IMR-90 (cell line): ENCODE measurements at regions not wholly inside any gene's neighbourhood (a gene's known extent, or its start where the extent isn't known, plus 50 kb on each side); places are given as distances from the start of the nearest gene placed in this dataset.

Experiments used
- BHLHE40 ChIP-seq: fragments of 150-350 bp; IDR thresholded peaks from 2 replicates; pipeline ENCODE4 v1.6.1; 2016; ENCODE audit warnings: mild to moderate bottlenecking, low read depth, low read length
- CEBPB ChIP-seq: IDR thresholded peaks from 2 replicates; pipeline ENCODE4 v1.6.1; 2012; ENCODE audit warnings: low read depth, low read length, improper control_type of control experiment
- CTCF ChIP-seq: conservative IDR thresholded peaks from 2 replicates; pipeline ENCODE4 v1.5.1; 2012; ENCODE audit warnings: mild to moderate bottlenecking, low read depth, low read length, improper control_type of control experiment
- ELK1 ChIP-seq: fragments of 150-350 bp; IDR thresholded peaks from 2 replicates; pipeline ENCODE4 v1.6.1; 2016; ENCODE audit warnings: low read depth, mild to moderate bottlenecking, low read length, moderate library complexity, borderline replicate concordance
- MAZ ChIP-seq: IDR thresholded peaks from 2 replicates; pipeline ENCODE4 v1.6.1; 2012; ENCODE audit warnings: low read depth, mild to moderate bottlenecking, low read length, improper control_type of control experiment, moderate library complexity, borderline replicate concordance
- MXI1 ChIP-seq: IDR thresholded peaks from 2 replicates; pipeline ENCODE4 v1.6.1; 2012; ENCODE audit warnings: low read depth, mild to moderate bottlenecking, low read length, moderate library complexity, borderline replicate concordance
- POLR2A ChIP-seq: IDR thresholded peaks from 2 replicates; pipeline ENCODE4 v1.6.1; 2012; ENCODE audit warnings: mild to moderate bottlenecking, low read depth, low read length
- RAD21 ChIP-seq: IDR thresholded peaks from 2 replicates; pipeline ENCODE4 v1.6.1; 2012; ENCODE audit warnings: low read length, improper control_type of control experiment
- RFX5 ChIP-seq: IDR thresholded peaks from 2 replicates; pipeline ENCODE4 v1.8.0; 2012; ENCODE audit warnings: low read depth, mild to moderate bottlenecking, low read length, moderate library complexity

- TF ChIP-seq CTCF (no peak), POLR2A (no peak), CEBPB (no peak), BHLHE40 (no peak), RFX5 (no peak), MAZ (no peak), MXI1 (no peak), RAD21 (no peak), ELK1 (no peak)
Observed at GRCh38 chr1:244205906-244206305, 154.8 kb downstream of the ZBTB18 start.
